H1 (cell line): ENCODE measurements at regions not wholly inside any gene's neighbourhood (a gene's known extent, or its start where the extent isn't known, plus 50 kb on each side); places are given as distances from the start of the nearest gene placed in this dataset.

Experiments used
- HDAC6 ChIP-seq: IDR thresholded peaks from one replicate; pipeline ENCODE4 v1.7.1; 2012; ENCODE audit warnings: low read depth, mild to moderate bottlenecking, inconsistent platforms, low read length, moderate library complexity
- MAX ChIP-seq: IDR thresholded peaks from 2 replicates; pipeline ENCODE4 v1.6.1; 2012; ENCODE audit warnings: inconsistent platforms

DNA sequence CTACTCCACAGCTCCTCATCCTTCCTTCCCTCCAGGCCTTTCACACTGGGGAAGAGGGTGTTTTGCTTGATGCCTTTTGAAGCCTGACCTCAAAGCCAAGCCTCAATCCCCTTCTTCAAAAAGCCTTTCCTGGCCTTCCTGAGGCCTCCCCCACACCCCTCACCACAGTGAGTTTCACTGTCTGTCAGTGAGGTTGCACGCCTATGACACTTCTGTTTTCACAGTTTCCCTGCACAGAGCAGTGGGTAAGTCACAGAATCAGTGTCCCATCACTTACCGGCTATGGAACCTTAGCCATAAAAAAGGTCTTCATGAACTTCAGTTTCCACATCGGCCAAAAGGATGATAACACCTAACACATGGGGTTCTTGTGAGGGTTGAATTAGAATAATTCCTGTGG lies 371.4 kb downstream of the UQCRFS1 start (continued):
- TF ChIP-seq MAX (no peak), HDAC6 (no peak)
